ENCODE measurements at regions not wholly inside any gene's neighbourhood (a gene's known extent, or its start where the extent isn't known, plus 50 kb on each side); places are given as distances from the start of the nearest gene placed in this dataset.
"Not testable (repeated sequence)": the region's sequence is repeated elsewhere in the genome, so short reads cannot be mapped to it uniquely, and the experiment has no call there.

DNA sequence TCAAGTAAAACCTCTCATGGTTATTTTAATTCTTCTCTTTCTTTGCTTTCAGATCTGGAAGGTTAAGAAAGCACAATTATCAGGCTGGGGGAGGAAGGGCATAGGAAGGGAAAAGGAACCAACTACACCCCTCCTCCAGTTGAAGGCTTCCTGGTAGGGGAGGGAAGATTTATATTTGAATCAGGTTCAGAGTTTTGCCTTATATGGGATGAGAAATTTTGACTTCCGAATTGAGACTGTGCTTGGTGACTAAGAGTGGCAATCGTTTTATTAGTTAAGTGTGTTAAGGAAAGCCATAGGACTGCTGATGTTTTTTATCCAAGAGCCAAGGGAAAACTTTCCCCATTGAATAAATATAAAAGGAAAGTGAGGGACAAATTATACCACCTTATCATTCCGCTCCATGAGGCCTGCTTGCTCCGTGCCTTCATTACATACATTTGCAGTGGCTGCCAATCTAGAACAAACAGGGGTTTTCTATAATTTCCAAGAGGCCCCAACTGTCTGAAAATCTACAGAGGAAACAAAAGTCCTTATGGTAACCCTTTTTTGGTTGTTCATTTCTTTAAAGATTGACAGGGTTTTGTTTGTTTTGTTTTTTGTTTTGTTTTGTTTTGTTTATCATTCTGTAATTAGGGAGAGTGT, 115.7 kb upstream of the EPB41L4A start:
- intact Hi-C loops (cut with DNase I; ENCODE audit: low total_unique reads) = no loop called here
- WGBS, 5 donors = 28 to 60% (median 33%) methylated on average over 4 of the region's 4 CpGs
- DNase-seq = no peak
- H3K4me3 ChIP-seq = no peak overlapping the region
- no peaks in the 10 kb centered on the region for H3K27me3 ChIP-seq
- H3K4me1 ChIP-seq = peaks cover 0 to 14% (median 2%) of the 10 kb centered on the region in 4 donors
- no peaks in the 10 kb centered on the region for H3K9me3 ChIP-seq
- peak overlapping the region in 1 of 5 donors; percentile 55 for H3K27ac ChIP-seq
- no peak for TF ChIP-seq POLR2A (IDR thresholded peaks at IDR 0.05)
- no peak for TF ChIP-seq POLR2AphosphoS5 (IDR thresholded peaks at IDR 0.05)
- TF ChIP-seq EP300 (IDR thresholded peaks at IDR 0.05) = no peak
- TF ChIP-seq, protein P1, sequence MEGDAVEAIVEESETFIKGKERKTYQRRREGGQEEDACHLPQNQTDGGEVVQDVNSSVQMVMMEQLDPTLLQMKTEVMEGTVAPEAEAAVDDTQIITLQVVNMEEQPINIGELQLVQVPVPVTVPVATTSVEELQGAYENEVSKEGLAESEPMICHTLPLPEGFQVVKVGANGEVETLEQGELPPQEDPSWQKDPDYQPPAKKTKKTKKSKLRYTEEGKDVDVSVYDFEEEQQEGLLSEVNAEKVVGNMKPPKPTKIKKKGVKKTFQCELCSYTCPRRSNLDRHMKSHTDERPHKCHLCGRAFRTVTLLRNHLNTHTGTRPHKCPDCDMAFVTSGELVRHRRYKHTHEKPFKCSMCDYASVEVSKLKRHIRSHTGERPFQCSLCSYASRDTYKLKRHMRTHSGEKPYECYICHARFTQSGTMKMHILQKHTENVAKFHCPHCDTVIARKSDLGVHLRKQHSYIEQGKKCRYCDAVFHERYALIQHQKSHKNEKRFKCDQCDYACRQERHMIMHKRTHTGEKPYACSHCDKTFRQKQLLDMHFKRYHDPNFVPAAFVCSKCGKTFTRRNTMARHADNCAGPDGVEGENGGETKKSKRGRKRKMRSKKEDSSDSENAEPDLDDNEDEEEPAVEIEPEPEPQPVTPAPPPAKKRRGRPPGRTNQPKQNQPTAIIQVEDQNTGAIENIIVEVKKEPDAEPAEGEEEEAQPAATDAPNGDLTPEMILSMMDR (IDR thresholded peaks at IDR 0.05) = no peak
- H3K36me3 ChIP-seq = no peaks in the 10 kb centered on the region

DNA sequence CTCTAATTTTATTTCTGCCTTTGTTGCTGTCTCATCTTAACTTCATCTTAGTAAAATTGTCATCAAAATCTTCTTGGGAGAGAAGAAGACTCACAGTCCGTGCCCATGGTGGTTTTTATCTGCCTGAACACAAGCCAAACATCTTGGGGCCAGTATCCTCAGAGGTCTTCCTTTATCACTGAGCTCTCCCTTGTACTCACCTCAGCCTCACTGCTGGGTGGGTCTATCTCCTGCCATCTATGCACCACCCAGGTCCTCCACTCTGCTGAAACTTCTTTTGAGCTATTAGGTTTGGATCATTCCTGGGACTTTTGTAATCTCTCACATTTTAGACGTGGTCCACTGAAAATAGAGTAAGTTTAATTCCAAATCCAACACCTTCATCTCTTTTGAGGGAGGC, 116.3 kb upstream of the EPB41L4A start:
- Histone ChIP-seq H3K4me3 (no peak overlapping the region), H3K27ac (no peak overlapping the region), H3K36me3 (no peaks in the 10 kb centered on the region), H3K9me3 (no peaks in the 10 kb centered on the region), H3K27me3 (no peaks in the 10 kb centered on the region), H3K4me1 (peaks cover 0 to 14% (median 2%) of the 10 kb centered on the region in 4 donors)
- intact Hi-C loops (cut with DNase I; ENCODE audit: low total_unique reads) = no loop called here
- DNase-seq = no peak
- TF ChIP-seq POLR2A (IDR thresholded peaks at IDR 0.05) (no peak), POLR2AphosphoS5 (IDR thresholded peaks at IDR 0.05) (no peak), EP300 (IDR thresholded peaks at IDR 0.05) (no peak)
- TF ChIP-seq, protein P1 (IDR thresholded peaks at IDR 0.05) = no peak
- 47 to 65% (median 65%) methylated on average over 2 of the region's 2 CpGs for WGBS, 5 donors

DNA sequence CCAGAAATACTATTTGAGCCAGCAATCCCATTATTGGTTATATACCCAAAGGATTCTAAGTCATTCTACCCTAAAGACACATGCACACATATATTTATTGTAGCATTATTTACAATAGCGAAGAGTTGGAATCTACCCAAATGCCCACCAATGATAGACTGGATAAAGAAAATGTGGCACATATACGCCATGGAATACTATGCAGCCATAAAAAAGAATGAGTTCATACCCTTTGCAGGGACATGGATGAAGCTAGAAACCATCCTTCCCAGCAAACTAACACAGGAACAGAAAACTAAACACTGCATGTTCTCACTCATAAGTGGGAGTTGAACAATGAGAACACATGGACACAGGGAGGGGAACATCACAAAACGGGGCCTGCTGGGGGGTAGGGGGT, 125.5 kb upstream of the EPB41L4A start:
- WGBS, 5 donors = 70 to 93% (median 79%) methylated on average over 3 of the region's 3 CpGs

DNA sequence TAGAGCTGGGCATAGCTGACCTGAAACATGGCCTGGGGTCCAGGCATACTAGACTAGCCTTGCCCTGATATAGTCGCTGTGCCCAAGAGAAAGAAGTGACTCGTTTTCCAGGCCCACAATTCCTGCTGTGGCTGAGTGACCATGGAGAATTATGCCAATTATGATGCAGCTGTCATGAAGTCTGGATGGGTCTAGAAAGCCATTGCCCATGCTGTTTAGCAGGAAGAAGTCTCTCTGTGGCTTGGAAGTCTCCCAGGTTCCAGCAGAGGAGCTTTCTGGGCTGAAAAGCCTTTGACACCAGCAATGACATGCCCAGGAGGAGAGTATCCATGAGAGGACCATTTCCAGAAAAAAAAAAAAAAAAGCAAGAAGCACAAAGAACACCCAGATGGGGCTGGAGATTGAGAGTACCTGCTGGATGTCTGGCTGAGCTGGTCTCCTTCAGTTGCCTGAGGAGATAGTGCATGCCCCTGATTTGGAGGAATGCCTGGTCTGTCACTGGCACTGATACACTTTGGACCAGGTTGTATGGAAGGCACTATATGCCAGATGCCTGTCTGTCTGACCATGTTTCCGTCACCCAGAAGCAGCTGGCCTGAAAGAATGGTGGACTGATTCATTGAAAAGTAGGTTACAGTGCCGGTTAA, 128.0 kb upstream of the EPB41L4A start:
- no peaks in the 10 kb centered on the region for H3K36me3 ChIP-seq
- intact Hi-C loops (cut with DNase I; ENCODE audit: low total_unique reads) = no loop called here
- no peaks in the 10 kb centered on the region for H3K9me3 ChIP-seq
- no peak overlapping the region for H3K4me3 ChIP-seq
- no peak overlapping the region for H3K27ac ChIP-seq
- H3K4me1 ChIP-seq = peaks cover 0 to 12% (median 6%) of the 10 kb centered on the region in 4 donors
- H3K27me3 ChIP-seq = no peaks in the 10 kb centered on the region
- WGBS, 5 donors = 88 to 91% (median 90%) methylated on average over 4 of the region's 4 CpGs
- no peak for DNase-seq
- TF ChIP-seq, protein P1 (IDR thresholded peaks at IDR 0.05) = no peak
- no peak for TF ChIP-seq POLR2AphosphoS5 (IDR thresholded peaks at IDR 0.05)
- no peak for TF ChIP-seq EP300 (IDR thresholded peaks at IDR 0.05)
- no peak for TF ChIP-seq POLR2A (IDR thresholded peaks at IDR 0.05)

More for the DNA sequence above, 125.5 kb upstream of the EPB41L4A start:
- H3K27me3 ChIP-seq; H3K4me3 ChIP-seq; H3K9me3 ChIP-seq; H3K36me3 ChIP-seq; H3K27ac ChIP-seq; DNase-seq; intact Hi-C loops (cut with DNase I; ENCODE audit: low total_unique reads): not testable (repeated sequence)
- H3K4me1 ChIP-seq = peaks cover 0 to 12% (median 0%) of the 10 kb centered on the region in 4 donors

Measured in stomach (tissue), 8 donors.